ENCODE measurements at regions not wholly inside any gene's neighbourhood (a gene's known extent, or its start where the extent isn't known, plus 50 kb on each side); places are given as distances from the start of the nearest gene placed in this dataset.

DNA sequence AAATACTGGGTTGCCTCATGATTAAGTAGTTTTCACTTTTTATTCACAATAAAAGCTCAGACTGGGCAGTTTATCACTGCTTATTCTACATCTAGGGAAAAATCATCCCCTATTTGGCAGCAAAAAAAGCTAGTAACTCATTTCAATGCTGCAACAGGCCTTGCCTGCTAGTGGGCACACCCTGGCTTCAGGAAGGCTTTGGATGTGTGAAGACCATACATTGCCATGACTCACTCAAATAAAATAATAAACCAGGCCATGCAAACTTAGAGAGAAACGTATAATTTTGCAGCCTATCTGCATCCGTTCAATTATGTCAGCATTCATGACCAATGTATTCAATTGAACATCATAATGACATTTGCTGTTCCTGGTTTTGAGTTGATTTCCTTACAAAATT, 402.9 kb downstream of the PIK3R1 start:
- no peak for DNase-seq

DNA sequence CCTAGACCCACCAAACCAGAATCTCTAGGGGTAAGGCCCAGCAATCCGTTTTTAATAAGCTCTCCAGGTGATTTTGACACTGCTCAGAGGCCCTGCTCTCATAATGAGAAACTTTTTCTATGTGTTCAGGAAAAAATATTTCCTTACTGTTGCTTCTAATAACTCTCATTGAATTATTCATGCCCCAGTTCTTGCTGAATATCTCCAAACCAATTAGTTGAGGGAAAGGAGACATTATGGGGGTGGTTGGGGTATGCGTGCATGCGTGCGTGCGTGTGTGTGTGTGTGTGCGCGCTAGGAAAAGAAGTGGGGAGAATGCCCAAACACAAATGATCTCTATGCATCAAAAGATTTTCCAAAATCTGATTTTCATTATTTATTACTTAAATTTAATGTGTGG, 411.4 kb downstream of the PIK3R1 start:
- DNase-seq, result no peak

DNA sequence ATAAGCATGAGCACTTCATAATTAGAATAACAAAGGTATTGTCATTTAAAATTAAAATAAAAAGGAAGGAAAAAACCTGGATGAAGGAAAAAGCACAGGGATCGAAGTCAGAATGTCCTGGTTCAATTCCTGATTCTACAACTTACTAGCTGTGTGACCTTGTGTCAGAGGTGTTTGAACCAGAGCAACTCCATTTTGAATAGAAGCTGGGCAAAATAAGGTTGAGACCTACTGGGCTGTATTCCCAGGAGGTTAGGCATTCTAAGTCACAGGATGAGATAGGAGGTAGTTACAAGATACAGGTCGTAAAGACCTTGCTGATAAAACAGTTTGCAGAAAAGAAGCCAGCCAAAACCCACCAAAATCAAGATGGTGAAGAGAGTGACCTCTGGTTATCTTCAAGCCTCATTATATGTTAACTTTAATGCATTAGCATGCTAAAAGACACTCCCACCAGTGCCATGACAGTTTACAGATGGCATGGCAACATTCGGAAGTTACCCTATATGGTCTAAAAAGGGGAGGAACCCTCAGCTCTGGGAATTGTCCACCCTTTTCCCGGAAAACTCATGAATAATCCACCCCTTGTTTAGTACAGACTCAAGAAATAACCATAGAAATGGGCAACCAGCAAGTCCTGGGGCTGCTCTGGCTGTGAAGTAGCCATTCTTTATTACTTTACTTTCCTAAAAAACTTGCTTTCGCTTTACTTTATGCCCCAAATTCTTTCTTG, 412.7 kb downstream of the PIK3R1 start:
- no peak for DNase-seq

DNA sequence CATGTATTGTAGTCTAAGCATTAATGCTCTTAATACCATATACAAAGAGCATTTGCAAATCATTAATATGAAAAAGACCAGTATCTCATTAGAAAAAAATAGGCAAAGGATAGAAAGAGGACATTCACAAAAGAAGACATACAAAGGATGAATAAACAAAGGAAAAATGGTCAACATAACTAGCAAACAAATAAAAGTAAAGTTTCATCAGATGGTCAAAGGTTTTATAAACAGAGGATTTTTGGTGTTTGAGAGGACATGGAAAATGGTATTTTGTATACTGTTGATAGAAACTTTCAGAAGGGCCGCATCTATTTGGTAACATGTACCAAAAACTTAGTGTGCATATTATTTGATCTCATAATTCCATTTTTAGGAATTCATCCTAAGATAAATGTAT, 414.8 kb downstream of the PIK3R1 start:
- no peak for DNase-seq

DNA sequence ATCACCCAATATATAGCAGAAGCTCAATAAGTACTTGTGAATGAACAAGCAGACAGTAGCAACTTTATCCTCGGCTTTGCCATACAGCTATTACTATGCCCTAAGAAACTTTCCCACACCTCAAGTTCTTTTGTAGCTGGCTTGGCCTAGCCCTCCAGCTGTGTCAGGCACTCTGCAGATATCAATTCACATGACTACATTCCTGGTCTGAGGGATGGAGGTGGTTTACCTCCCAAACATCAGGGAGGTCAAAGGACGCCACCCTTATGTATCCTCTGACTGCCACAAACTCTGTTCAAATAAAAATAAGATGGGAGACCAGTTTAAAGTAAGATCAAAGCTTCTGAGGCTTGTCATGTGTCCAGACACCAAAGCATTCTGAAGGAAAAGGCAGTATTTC, 416.3 kb downstream of the PIK3R1 start:
- DNase-seq, result no peak

DNA sequence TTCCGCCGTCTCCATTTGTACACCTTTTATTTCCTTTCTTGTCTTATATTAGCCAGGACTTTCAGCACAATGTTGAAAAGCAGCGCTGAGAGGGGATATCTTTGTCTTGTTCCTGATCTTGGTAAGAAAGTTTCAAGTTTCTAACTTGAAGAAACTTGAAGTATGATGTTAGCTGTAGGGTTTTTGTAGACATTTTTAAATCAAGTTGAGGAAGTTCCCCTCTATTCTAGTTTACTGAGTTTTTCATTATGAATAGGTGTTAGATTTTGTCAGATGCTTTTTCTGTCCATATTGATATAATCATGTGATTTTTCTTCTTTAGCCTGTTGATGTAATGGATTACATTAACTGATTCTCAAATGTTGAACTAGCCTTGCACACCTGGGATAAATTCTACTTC, 425.7 kb downstream of the PIK3R1 start:
- no peak for DNase-seq

DNA sequence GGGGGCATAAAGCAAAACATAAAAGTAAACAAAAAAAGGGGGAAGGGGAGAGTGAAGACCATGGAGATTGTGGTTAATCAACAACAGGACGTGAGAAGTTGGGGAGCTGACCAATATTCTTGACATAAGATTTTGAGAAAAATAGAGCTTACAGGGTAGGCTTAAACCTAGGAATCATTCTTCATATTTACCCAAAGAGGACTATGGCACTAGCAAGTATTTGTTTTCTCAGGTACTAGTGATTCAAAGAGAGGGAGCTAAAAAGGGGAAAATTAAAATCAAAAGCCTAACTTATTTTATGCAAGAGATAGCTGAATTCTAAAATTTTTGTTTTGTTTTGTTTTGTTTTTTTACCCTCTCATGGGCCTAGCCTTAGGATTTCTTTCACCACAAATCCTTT, 427.5 kb downstream of the PIK3R1 start:
- no peak for DNase-seq

DNA sequence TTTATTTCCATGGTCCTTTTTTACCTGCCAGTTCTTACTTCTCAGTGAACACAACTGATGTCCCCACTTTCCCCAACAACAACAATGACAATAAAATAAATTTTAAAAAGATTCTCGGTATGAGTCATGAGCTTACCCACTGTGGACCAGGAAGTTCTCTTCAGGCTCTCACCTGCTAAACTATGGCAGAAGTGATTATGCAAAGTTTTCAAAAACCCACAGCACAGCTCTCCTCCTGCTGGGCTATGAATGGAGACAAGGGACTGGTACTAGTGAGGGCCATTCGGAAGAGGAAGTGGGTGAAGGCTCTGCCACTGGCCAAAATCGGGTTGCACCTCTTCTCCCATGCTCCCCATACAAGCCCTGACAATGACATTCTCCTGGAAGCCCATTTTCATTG, 429.4 kb downstream of the PIK3R1 start:
- no peak for DNase-seq

DNA sequence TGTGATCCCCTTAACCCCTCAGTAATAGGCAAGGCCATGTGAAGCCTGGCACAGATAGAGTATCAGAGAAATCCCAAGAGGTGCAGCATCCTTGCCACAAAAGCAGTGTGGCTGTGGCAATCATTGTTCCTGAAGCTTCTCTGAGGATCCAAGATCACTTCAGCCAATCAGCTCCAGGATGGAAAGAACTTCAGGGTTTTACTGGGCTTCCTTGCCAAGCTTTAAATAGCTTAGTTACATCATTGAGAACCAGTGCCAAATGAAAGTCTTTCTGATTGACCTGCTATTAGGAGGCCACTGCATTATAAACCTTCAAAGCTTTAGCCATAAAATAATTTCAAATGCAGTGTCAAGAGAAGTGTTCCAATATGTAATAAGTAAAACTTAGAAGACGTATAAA, 430.6 kb downstream of the PIK3R1 start:
- no peak for DNase-seq

DNA sequence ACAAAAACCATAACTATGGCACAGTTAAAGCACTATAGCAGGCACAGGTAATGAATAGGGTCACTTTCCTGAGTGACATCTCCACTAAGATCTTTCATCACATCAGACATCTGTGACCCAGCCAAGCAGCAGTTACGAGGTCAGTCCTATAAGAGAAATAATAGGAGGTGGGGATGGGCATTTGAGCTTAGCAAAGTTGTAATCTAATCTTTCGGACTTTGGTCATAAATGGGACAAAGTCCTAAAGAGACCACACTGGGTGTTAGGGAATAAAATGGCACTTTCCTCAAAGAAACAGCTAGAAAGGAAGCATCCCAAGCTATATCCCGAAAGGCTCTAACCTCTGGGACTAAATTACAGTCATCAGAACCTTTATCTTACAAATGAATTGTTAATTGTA, 432.2 kb downstream of the PIK3R1 start:
- DNase-seq, result no peak

DNA sequence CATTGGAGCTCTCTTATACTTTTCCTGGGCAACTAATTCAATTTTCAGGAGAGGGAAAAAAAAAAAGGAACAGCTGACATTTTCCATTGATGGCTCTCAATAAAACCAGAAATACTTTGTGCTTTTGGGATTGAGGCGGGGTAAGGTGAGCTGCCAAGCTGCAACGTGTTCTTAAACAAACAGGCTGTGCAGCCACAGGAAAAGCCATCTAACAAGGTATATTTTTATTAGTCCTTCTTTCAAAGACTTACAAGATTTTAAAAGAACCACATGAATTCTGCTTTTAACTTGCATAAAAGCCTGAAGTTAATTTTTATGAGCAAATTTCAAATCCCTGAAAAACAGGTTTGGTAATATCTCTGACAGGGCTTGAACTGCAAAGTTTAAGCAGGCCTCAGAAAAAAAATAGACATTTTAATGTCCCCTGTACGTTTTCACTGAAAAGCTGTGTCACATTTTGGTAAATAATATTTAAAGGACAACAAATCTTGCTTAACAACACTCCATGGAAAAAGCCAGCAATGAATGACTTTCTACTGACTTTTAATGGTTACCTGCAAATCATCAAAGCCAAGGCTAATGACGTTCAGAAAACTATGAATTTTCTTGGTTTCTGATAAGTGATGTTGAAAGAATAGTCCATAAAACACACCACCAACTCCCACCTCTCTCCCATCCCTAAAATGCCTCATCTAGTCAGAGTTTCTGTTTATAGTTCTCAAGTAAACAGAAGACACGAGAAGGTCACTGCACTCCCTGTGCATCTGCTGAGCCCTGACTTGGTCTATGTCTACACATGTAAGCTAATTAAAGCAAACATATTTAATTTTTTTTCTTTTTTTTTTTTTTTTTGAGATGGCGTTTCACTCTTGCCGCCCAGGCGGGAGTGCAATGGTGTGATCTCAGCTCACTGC, 433.6 kb downstream of the PIK3R1 start:
- no peak for DNase-seq

DNA sequence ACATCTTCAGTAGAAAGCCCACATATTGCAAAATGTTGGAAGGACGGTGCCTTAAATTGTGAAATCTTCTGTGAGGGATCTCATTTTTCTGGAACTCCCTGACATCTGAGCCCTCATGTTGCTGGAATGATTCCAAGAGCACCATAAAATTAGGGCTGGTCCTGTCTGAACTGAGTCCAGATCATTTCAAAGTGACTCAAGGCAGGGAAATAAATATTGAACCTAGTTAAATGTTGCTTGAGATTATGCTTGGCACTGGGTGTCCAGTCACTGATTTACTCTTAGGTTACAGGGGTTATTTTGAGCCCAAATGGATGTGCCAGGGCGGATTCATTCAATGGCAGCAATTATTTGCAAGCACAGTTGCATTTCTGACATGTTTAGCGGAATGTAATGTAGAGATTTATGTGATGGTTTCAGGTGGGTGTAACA, 437.0 kb downstream of the PIK3R1 start:
- DNase-seq, result no peak

DNA sequence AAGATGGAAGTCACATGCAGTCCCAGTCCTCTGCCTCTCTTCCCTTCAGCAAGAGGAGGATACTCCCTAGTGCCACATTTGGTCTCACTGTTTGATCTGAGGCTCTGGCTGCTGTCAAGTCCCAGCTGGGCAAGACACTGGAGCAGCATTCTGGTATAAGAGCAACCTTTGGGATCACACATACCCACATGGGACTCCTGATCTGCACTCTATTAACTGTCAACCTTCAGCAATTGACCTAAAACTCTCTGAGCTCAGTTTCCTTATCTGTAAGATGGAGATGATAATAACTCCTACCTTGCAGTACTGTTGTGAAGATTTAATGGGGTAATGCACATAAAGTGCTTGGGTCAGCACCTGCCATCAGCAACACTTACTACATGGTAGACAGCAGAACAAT, 437.9 kb downstream of the PIK3R1 start:
- no peak for DNase-seq

DNA sequence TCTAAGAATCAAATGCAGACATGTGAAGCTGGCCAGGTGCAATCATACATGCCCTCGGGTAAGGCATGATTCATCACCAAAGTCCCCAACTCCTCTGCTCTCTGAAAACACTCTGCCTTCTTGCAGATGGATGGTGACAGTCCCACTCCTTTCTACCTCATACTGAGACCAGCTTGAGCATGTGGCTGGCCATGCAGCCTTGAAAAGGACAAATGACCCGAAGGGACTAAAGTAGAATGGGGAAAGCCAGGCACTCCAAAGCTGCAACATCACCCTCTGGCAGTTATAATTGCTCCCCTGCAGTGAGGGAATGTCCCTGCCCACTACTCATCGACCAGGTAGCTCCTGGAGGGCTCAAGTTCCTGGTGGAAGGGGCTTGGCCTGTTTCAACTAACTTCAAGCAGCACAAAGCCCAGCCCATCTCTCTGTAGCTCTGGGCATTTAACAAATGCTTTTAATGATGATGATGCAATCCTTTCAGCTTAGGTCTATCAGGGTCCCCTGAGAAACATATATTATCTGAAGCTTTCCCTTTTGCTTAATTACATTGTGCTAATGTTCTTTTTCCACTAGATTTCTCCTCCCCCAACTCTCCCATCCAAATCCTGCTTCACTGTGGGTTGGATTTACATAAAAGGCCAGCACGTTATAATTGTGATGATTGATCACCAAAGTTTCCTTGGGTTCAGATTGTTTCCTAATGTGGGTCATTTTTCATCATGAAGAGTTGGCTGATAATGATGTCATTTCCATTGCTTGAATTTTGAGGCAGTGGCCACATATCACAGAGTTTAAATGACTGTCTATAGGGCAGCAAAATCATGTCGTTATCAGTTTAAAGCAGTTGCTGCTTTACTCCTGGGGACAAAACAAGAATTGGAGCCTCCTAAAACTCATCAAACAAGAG, 436.5 kb upstream of the SLC30A5 start:
- no peak for DNase-seq

DNA sequence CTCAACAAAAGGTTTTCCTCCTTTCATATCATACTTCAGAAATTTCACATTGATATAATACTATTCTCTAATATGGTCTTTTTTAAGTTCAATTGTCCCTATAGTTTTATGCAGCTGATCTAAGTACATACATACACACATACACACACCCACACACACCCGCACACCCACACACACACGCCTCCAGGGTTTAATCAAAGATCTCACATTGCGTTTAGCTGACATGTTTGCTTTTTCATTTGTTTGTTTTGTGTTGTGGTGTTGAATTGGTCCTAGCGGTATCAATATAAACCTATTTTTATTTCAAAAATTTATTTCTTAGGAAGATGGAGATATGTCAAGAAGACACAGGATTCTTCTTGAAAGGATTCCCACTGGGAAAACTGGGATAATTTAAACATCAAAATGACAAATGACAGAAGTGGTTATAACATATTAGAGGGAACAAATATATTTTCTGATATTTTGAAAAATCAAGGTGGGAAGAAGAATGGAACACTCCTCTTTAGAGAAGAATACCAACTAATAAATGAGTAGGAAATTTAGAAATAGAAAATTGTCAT, 434.9 kb upstream of the SLC30A5 start:
- no peak for DNase-seq

DNA sequence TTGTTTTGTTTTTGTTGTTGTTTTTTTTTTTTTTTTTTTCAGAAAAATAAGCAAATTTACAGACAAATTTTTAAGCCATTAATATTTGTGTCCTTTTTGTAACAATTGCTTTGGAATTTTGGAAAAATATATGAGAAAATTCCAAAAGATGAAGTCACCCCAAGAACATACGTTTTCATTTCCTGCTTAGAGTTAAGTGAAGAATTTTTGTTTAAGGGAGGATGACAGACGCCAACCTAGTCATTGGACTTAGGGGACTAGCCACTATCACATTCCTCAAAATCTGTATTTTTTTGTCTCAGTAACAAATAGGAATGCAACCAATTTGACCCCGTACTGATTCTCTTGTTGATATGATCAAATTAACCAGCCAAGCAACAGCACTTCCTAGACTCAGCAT, 433.9 kb upstream of the SLC30A5 start:
- DNase-seq, result no peak

DNA sequence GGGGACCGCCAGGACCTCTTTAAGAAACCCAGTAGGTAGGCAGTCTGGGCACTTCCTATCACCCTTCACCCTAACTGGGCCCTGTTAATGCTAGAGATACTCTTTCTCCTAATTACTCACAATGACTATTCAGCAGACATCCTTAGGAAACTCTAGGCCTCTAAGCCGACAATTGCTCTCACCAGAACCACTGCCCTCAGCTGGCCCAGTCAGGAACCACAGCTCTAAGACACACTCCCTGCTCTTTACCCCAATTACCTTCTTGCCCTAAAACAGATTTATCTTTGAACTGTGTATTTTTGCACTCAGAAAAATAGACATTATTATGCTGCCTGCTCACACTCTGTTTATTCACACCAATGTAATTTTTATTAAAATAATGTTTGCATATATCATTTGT, 432.6 kb upstream of the SLC30A5 start:
- DNase-seq, result no peak

DNA sequence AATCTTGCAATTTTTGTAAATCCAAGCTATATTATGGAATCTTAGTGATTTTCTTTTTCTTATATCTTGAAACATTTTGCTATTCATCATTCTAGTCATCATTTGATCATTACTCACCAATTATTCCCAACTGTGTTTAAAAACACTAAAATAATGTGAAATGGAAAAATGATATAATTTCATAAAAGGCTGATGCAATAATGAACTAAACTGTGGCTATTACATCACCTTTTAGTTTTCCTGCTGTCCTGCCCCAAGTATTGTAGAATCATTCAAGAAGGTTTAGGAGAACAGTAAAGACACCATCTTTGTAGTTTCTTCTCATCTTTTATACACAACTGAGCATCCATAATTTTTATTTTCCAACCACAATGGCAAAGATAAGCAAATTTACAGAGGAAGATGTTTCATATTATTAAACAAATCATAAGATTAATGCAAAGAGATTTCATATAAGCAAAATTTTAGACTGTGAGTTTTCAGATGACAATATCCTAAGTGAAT, 431.0 kb upstream of the SLC30A5 start:
- no peak for DNase-seq

DNA sequence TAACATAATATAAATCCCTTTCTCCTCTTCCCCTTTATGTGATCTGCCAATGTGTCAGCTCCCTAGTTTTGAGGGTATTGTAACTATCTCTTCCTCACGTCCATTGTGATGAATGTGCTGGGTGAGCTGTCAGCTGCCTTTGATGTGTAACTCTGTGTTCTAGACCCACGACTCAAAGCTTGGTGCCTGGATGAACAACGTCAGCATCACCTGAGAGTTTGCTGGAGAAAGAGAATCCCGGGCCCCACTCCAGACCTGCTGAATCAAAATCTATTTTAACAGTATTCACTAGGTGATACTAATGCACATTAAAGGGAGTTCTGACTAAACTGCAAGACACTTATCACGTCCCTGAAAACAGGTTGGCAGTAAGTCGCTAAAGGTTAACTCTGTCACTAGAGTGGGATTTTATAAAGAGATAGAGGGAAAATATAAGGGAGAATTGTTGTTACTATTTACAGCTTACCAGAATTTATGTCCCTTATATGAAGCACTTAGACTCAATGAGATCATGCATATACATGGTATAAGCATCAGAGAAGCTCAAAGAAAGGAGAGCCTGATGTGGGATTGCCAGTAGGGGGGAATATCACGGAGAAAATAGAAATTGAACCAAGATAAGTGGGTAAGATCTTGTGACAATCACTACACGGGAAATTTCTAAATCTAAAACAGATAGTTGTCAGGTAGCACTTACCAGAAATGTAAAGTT, 423.8 kb upstream of the SLC30A5 start:
- DNase-seq, result no peak

DNA sequence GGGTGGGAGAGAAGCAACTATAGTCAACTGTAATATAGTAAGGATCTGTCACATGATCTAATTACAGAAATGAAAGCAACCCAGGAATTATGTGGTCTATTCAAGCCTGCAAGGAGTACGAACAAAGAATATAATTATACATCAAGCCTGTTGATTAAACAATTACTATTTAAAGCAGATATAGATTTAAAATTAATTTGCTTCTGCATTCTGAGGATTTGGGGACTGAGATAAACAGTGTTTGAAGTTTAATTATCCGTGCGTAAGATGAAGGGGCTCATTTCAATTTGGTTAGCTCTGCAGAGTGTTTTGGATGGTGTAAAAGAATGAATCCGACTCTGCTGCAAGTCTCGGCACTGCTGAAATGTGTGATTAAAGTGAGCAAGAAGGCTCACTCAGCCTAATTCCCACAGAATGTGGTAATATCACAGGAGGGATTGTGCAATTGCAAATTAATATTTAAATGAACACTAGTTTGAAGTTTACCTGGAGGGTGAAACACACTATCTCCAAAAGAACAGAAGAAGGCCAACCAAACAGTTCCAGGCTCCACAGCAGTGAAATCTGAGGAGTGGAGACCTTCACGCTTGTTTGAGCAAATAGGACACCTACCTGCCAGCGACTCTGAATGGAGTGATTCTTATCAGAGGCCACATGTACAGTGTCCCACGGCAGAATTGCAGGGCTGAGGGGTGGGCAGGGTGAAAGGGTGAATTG, 420.6 kb upstream of the SLC30A5 start:
- peak; percentile 69 for DNase-seq

DNA sequence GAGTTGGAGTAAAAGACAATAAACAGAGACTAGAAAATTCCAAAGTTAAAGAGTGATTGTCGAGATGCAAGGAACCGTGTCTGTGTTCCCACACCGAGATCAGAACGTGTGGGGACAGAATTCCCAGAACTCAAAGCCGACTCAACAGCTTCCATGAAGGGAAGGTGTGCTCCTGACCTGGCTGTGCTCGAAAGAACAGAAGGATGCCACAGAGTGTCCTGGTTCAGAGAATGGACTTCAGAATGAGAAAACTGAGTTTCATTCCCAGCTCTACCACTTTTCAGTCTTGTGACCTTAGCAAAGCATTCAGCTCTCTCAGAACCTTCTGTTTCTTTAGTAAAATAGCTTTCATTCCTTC, 420.0 kb upstream of the SLC30A5 start:
- DNase-seq, result no peak

DNA sequence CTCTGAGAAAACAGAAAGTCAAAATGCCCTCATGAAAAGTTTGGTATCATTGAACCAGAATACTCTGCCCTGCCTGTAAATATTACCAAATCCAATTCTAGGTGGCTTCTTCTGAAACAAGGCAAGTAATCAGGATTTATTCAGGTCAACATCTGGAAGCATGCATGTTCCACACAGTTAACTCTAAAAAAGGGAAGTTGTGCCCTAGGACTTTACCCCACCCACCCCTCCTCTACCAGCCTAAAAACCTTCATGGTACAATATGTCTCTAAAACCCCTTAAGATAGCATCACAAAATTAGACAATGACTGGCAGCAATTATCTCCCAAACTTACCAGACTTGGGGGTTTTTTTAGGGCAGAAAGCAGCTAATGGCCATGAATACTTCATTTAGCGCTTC, 414.8 kb upstream of the SLC30A5 start:
- DNase-seq, result no peak
